GM23338 (cell line): ENCODE measurements at regions not wholly inside any gene's neighbourhood (a gene's known extent, or its start where the extent isn't known, plus 50 kb on each side); places are given as distances from the start of the nearest gene placed in this dataset.

Experiments
- CREB1 ChIP-seq: fragments of 250-450 bp; sonication (Bioruptor Pico); IDR thresholded peaks from 2 replicates; pipeline ENCODE4 v1.5.0; 2020; ENCODE audit warnings: low read depth, mild to moderate bottlenecking, moderate library complexity
- CTCF ChIP-seq, 2 experiments: fragments of 200-600 bp in 1 of 2; sonication (generic) in 1 of 2; conservative IDR thresholded peaks; 2 replicates each; pipeline versions ENCODE4 v1.5.1 to v1.6.1; 2016 to 2017; ENCODE audit warnings: antibody characterized with exemption in 2 of 2, low read depth in 2 of 2, mild to moderate bottlenecking in 2 of 2, moderate library complexity in 1 of 2
- ETS1 ChIP-seq: IDR thresholded peaks from 2 replicates; pipeline ENCODE4 v1.6.1; 2016; ENCODE audit warnings: antibody characterized with exemption
- EZH2 ChIP-seq: fragments of 200-600 bp; sonication (generic); IDR thresholded peaks from one replicate; pipeline ENCODE4 v1.8.0; 2017; ENCODE audit warnings: antibody characterized with exemption, mild to moderate bottlenecking, low read depth; ENCODE audit not compliant: unreplicated experiment
- EZH2phosphoT487 ChIP-seq: fragments of 200-600 bp; sonication (generic); IDR thresholded peaks from one replicate; pipeline ENCODE4 v1.8.1; 2018; ENCODE audit warnings: antibody characterized with exemption; ENCODE audit not compliant: unreplicated experiment
- NANOG ChIP-seq: IDR thresholded peaks from 2 replicates; pipeline ENCODE4 v1.6.1; 2016; ENCODE audit warnings: antibody characterized with exemption, borderline replicate concordance
- POLR2AphosphoS5 ChIP-seq: IDR thresholded peaks from 2 replicates; pipeline ENCODE4 v1.6.1; 2016; ENCODE audit warnings: antibody characterized with exemption, low read depth
- REST ChIP-seq: IDR thresholded peaks from one replicate; pipeline ENCODE4 v1.6.1; 2018; ENCODE audit warnings: antibody characterized with exemption; ENCODE audit not compliant: unreplicated experiment
- STAT1 ChIP-seq: IDR thresholded peaks from one replicate; pipeline ENCODE4 v1.6.1; 2016; ENCODE audit warnings: antibody characterized with exemption; ENCODE audit not compliant: unreplicated experiment
- ZNF114 ChIP-seq: fragments of 250-450 bp; sonication (Bioruptor Pico); IDR thresholded peaks from 2 replicates; pipeline ENCODE4 v1.5.0; 2020; ENCODE audit warnings: mild to moderate bottlenecking, moderate library complexity
- ZNF462 ChIP-seq: fragments of 250-450 bp; sonication (Bioruptor Pico); IDR thresholded peaks from 2 replicates; pipeline ENCODE4 v1.5.0; 2020; ENCODE audit warnings: mild to moderate bottlenecking, moderate library complexity

GRCh38 chr11:134669796-134670195 is 257.8 kb upstream of the B3GAT1 start:
- no peak for TF ChIP-seq CTCF (conservative IDR thresholded peaks at IDR 0.05; ENCODE audit: low read depth in 2 of 2)
- no peak for TF ChIP-seq EZH2phosphoT487
- no peak for TF ChIP-seq POLR2AphosphoS5
- TF ChIP-seq REST, result no peak
- no peak for TF ChIP-seq EZH2
- TF ChIP-seq CREB1, result no peak
- no peak for TF ChIP-seq STAT1
- TF ChIP-seq ETS1, result no peak
- no peak for TF ChIP-seq ZNF114 (CRISPR knock-in tag)
- TF ChIP-seq NANOG, result no peak
- no peak for TF ChIP-seq ZNF462 (CRISPR knock-in tag)
